HG03103 (cell line): ENCODE measurements at regions not wholly inside any gene's neighbourhood (a gene's known extent, or its start where the extent isn't known, plus 50 kb on each side); places are given as distances from the start of the nearest gene placed in this dataset.
"Not testable (repeated sequence)": the region's sequence is repeated elsewhere in the genome, so short reads cannot be mapped to it uniquely, and the experiment has no call there.

Experiments used
- ATAC-seq: cut with Tn5 transposase; IDR thresholded peaks from one replicate; pipeline ENCODE4 v1.9.1; 2021; ENCODE audit warnings: low read depth; ENCODE audit not compliant: unreplicated experiment

- ATAC-seq, result no peak
Observed at GRCh38 chr4:160373911-160374310, 1271.0 kb downstream of the RAPGEF2 start.

GRCh38 chr4:160375772-160376452 lies 1273.0 kb downstream of the RAPGEF2 start:
- ATAC-seq, result no peak

- no peak for ATAC-seq
Observed at GRCh38 chr4:160386846-160387245, 1284.0 kb downstream of the RAPGEF2 start.

GRCh38 chr4:160399826-160400225 lies 1296.9 kb downstream of the RAPGEF2 start:
- no peak for ATAC-seq

GRCh38 chr4:160403081-160403480 lies 1300.2 kb downstream of the RAPGEF2 start:
- no peak for ATAC-seq

GRCh38 chr4:160406263-160406825 lies 1303.5 kb downstream of the RAPGEF2 start:
- no peak for ATAC-seq

- ATAC-seq, result no peak
Observed at GRCh38 chr4:160414496-160414895, 1311.6 kb downstream of the RAPGEF2 start.

- no peak for ATAC-seq
Observed at GRCh38 chr4:160423879-160424451, 1321.1 kb downstream of the RAPGEF2 start.

- ATAC-seq, result no peak
Observed at GRCh38 chr4:160426233-160426632, 1323.4 kb downstream of the RAPGEF2 start.

- ATAC-seq, result no peak
Observed at GRCh38 chr4:160450876-160451275, 1348.0 kb downstream of the RAPGEF2 start.

- ATAC-seq, result not testable (repeated sequence)
Observed at GRCh38 chr4:160481696-160482690, 1379.1 kb downstream of the RAPGEF2 start.

GRCh38 chr4:160485071-160485687 lies 1382.3 kb downstream of the RAPGEF2 start:
- no peak for ATAC-seq

- no peak for ATAC-seq
Observed at GRCh38 chr4:160492181-160492580, 1389.3 kb downstream of the RAPGEF2 start.

GRCh38 chr4:160493206-160493605 lies 1390.3 kb downstream of the RAPGEF2 start:
- ATAC-seq, result no peak

GRCh38 chr4:160495356-160495755 lies 1392.5 kb downstream of the RAPGEF2 start:
- no peak for ATAC-seq

GRCh38 chr4:160498211-160498610 lies 1395.3 kb downstream of the RAPGEF2 start:
- no peak for ATAC-seq

GRCh38 chr4:160505724-160506123 lies 1402.8 kb downstream of the RAPGEF2 start:
- no peak for ATAC-seq

GRCh38 chr4:160510928-160511327 lies 1408.0 kb downstream of the RAPGEF2 start:
- ATAC-seq, result no peak

GRCh38 chr4:160514126-160514525 lies 1411.2 kb downstream of the RAPGEF2 start:
- ATAC-seq, result no peak

- ATAC-seq, result no peak
Observed at GRCh38 chr4:160523231-160523630, 1420.4 kb downstream of the RAPGEF2 start.
